ENCODE measurements at regions not wholly inside any gene's neighbourhood (a gene's known extent, or its start where the extent isn't known, plus 50 kb on each side); places are given as distances from the start of the nearest gene placed in this dataset.
"Not testable (repeated sequence)": the region's sequence is repeated elsewhere in the genome, so short reads cannot be mapped to it uniquely, and the experiment has no call there.

DNA sequence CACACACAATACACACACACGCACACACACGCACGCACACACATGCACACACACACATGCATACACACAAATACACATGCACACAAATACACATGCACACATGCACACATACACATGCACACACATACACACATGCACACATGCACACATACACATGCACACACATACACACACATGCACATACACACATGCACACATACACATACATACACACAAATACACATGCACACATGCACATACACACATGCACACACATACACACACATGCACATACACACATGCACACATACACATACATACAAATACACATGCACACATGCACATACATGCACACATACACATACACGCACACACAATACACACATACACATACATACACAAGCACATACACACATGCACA is 175.4 kb upstream of the RREB1 start:
- Mint-ChIP-seq H3K4me3 (no peak overlapping the region), H3K4me1 (ENCODE audit: low read depth) (no peaks in the 10 kb centered on the region), H3K27ac (no peak overlapping the region), H3K9me3 (no peaks in the 10 kb centered on the region), H3K36me3 (ENCODE audit: low read depth) (no peaks in the 10 kb centered on the region), H3K27me3 (ENCODE audit: low read depth) (peaks cover 9% of the 10 kb centered on the region)
- CTCF ChIA-PET: no interaction called here
- DNase-seq: no peak
- intact Hi-C loops (cut with micrococcal nuclease): no loop called here

DNA sequence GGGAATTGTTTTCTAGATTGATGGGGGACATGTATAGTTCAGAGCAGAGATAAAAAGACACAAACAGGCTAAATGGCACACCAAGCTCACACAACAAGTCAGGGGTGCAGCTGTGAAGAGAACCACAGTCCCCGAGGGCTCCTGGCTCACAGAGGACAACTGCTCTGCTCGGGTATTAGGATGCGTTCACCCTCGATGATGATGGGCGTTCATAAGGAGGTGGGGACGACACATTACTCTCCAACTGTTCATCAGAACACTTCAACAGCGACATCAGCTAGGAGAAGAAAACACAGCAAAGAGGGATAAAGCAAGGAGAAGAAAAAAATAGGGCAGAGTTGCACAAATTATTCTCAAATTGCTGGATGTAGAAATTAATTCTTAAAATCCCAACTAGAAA is 174.8 kb upstream of the RREB1 start:
- intact Hi-C loops (cut with micrococcal nuclease): no loop called here
- no peak for DNase-seq
- no peaks in the 10 kb centered on the region for H3K9me3 Mint-ChIP-seq
- CTCF ChIA-PET: no interaction called here
- no peak overlapping the region for H3K4me3 Mint-ChIP-seq
- peaks cover 7% of the 10 kb centered on the region for H3K27me3 Mint-ChIP-seq (ENCODE audit: low read depth)
- no peak overlapping the region for H3K27ac Mint-ChIP-seq
- H3K36me3 Mint-ChIP-seq (ENCODE audit: low read depth): no peaks in the 10 kb centered on the region
- no peaks in the 10 kb centered on the region for H3K4me1 Mint-ChIP-seq (ENCODE audit: low read depth)

DNA sequence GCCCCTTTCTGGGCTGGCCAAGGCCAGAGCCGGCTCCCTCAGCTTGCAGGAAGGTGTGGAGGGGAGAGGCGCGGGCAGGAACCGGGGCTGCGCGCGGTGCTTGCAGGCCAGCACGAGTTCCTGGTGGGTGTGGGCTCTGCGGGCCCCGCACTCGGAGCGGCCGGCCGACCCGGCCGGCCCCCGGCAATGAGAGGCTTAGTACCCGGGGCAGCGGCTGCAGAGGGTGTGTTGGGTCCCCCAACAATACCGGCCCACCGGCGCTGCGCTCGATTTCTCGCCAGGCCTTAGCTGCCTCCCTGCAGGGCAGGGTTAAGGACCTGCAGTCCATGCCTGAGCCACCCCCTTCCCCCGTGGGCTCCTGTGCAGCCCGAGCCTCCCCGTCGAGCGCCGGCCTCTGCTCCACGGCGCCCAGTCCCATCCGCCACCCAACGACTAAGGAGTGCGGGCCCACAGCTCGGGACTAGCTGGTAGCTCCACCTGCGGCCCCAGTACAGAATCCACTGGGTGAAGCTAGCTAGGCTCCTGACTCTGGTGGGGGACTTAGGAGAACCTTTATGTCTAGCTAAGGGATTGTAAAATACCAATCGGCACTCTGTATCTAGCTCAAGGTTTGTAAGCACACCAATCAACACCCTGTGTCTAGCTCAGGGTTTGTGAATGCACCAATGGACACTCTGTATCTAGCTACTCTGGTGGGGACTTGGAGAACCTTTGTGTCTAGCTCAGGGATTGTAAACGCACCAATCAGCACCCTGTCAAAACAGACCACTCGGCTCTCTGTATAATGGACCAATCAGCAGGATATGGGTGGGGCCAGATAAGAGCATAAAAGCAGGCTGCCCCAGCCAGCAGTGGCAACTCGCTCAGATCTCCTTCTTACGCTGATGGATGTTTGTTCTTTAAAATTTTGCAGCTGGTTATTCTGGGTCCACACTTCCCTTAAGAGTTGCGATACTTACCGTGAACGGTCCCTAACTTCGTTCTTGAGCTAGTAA is 167.4 kb upstream of the RREB1 start:
- Mint-ChIP-seq H3K27ac (no peak overlapping the region), H3K27me3 (ENCODE audit: low read depth) (no peaks in the 10 kb centered on the region), H3K4me1 (ENCODE audit: low read depth) (peaks cover 14% of the 10 kb centered on the region), H3K9me3 (no peaks in the 10 kb centered on the region), H3K36me3 (ENCODE audit: low read depth) (no peaks in the 10 kb centered on the region), H3K4me3 (no peak overlapping the region)
- no peak for DNase-seq
- CTCF ChIA-PET: no interaction called here
- intact Hi-C loops (cut with micrococcal nuclease): no loop called here

DNA sequence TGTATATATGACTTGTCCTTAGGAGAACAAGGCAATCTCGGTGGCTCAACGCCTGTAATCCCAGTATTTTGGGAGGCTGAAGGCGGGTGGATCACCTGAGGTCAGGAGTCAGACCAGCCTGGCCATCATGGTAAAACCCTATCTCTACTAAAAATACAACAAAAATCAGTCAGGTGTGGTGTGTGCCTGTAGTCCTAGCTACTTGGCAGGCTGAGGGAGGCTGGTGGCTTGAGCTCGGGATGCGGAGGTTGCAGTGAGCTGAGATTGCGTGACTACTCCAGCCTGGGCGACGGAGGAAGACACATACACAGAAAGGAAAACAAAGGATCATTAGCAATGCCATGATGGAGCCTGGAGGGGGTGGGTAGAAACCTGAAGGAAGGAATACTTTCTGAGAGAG is 166.6 kb upstream of the RREB1 start:
- Mint-ChIP-seq H3K9me3 (no peaks in the 10 kb centered on the region), H3K27me3 (ENCODE audit: low read depth) (no peaks in the 10 kb centered on the region), H3K4me3 (no peak overlapping the region), H3K4me1 (ENCODE audit: low read depth) (peaks cover 14% of the 10 kb centered on the region), H3K27ac (no peak overlapping the region), H3K36me3 (ENCODE audit: low read depth) (no peaks in the 10 kb centered on the region)
- DNase-seq: no peak
- CTCF ChIA-PET: interaction anchor here (0.7 kb wide), 1 partner anchor 146 kb away, joined by 3 read pairs; no protein-coding TSS in a partner anchor
- intact Hi-C loops (cut with micrococcal nuclease): no loop called here

DNA sequence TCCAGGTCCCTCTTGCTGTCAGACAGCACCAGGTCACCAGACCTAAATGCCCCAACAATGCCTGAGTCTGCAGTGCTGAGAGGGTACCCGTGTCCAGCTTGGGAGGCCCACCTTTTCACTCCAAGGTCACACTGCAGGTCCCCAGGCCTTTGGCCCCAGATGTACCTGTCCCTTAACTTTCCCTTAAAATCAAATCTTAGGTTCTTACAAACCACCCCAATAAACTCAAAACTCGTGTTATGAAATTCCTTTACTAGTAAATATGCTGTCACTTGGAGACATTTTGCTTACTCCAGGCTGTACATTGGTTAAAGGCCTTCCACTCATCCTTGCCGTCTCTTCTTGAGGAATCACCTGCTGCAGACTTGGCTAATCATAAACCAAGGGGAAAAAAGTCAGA is 165.7 kb upstream of the RREB1 start:
- H3K9me3 Mint-ChIP-seq: no peaks in the 10 kb centered on the region
- no peak overlapping the region for H3K4me3 Mint-ChIP-seq
- H3K27ac Mint-ChIP-seq: no peak overlapping the region
- CTCF ChIA-PET: interaction anchor here (0.7 kb wide), 1 partner anchor 145 kb away, joined by 3 read pairs; no protein-coding TSS in a partner anchor
- DNase-seq: no peak
- H3K4me1 Mint-ChIP-seq (ENCODE audit: low read depth): peaks cover 14% of the 10 kb centered on the region
- intact Hi-C loops (cut with micrococcal nuclease): no loop called here
- H3K36me3 Mint-ChIP-seq (ENCODE audit: low read depth): no peaks in the 10 kb centered on the region
- H3K27me3 Mint-ChIP-seq (ENCODE audit: low read depth): no peaks in the 10 kb centered on the region

DNA sequence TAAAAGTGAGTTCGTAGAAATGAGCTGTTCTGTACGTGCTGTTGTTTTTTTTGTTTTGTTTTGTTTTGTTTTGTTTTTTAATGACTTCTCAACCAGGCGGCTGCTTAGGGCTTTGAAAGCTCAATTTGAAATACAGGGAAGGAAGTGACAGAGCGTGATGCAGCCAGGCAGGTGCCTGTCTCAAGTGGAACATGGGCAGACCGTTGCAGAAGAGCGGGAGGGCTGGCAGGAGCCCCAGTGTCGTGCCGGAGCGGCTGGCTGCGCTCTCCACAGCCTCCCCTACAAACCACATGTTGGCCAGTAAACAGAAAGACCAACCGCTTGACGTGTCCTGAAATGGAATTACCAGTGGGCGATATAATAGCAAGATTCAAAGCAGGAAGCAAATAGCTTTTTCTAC is 164.9 kb upstream of the RREB1 start:
- Mint-ChIP-seq H3K4me3 (peak overlapping the region; percentile 52), H3K27me3 (ENCODE audit: low read depth) (no peaks in the 10 kb centered on the region), H3K4me1 (ENCODE audit: low read depth) (peaks cover 14% of the 10 kb centered on the region), H3K27ac (no peak overlapping the region), H3K9me3 (no peaks in the 10 kb centered on the region), H3K36me3 (ENCODE audit: low read depth) (no peaks in the 10 kb centered on the region)
- peak; percentile 15 for DNase-seq
- intact Hi-C loops (cut with micrococcal nuclease): no loop called here
- CTCF ChIA-PET: no interaction called here

DNA sequence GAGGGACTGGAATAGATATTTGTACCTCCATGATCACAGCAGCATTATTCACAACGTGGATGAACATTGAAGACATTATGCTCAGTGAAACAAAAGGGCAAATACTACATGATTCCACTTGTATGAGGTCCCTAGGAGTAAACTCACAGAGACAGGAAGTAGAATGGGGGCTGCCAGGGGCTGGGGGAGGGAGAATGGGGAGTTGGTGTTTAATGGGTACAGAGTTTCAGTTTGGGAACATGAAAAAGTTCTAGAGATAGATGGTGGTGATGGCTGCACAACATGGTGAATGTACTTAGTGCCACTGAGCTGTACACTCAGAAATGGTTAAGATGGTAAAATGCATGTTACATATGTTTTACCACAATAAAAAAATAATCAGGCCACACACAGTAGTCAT is 164.3 kb upstream of the RREB1 start:
- Mint-ChIP-seq H3K4me1 (ENCODE audit: low read depth) (peaks cover 14% of the 10 kb centered on the region), H3K9me3 (no peaks in the 10 kb centered on the region), H3K27me3 (ENCODE audit: low read depth) (no peaks in the 10 kb centered on the region), H3K27ac (no peak overlapping the region), H3K36me3 (ENCODE audit: low read depth) (no peaks in the 10 kb centered on the region), H3K4me3 (no peak overlapping the region)
- DNase-seq: no peak
- CTCF ChIA-PET: no interaction called here
- intact Hi-C loops (cut with micrococcal nuclease): no loop called here

DNA sequence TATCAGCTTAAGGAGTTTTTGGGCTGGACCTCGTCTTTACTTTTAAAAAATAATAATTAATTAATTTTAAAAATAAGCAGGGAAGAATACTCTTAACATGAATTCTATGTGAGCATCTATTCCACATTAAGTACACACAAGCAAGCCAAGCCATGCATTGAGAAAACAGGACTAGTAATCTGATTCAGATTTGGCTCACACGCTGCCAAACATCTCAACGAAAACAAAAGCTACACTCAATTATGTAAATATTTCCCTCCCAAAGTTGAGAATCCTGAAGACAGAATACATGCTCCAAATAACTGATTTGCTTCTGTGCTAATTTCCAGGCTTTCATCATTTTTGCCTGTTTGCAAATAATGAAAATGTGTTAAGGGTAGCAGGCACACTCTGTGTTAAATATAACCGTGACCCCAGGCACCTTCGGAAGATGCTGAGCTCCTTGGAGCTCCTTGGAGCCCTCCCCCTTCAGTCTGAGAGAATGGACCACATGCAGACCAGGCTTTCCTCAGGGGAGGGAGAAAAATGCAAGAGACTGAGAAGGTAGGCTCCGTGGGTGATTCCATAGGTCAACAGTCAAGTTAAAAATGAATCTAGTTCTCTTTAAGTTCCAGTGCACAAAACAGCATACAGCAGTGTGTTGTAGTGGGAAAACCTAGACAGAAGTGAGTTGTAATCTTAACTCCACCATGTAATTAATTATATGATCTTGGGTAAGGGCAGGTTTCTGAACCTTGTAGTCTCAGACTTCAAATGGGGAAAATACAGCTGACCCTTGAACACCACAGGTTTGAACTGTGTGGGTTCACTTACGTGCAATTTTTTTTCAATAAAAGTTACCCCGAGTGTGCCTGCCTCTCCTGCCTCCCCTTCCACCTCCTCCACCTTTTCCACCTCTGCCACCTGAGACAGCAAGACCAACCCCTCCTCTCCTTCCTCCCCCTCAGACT is 161.3 kb upstream of the RREB1 start:
- H3K36me3 Mint-ChIP-seq (ENCODE audit: low read depth): peaks cover 4% of the 10 kb centered on the region
- peaks cover 14% of the 10 kb centered on the region for H3K4me1 Mint-ChIP-seq (ENCODE audit: low read depth)
- H3K27ac Mint-ChIP-seq: no peak overlapping the region
- CTCF ChIA-PET: interaction anchor here (0.6 kb wide), 1 partner anchor 161 kb away, joined by 3 read pairs; no protein-coding TSS in a partner anchor
- peaks cover 7% of the 10 kb centered on the region for H3K9me3 Mint-ChIP-seq
- intact Hi-C loops (cut with micrococcal nuclease): no loop called here
- no peak for DNase-seq
- no peak overlapping the region for H3K4me3 Mint-ChIP-seq
- H3K27me3 Mint-ChIP-seq (ENCODE audit: low read depth): no peaks in the 10 kb centered on the region

DNA sequence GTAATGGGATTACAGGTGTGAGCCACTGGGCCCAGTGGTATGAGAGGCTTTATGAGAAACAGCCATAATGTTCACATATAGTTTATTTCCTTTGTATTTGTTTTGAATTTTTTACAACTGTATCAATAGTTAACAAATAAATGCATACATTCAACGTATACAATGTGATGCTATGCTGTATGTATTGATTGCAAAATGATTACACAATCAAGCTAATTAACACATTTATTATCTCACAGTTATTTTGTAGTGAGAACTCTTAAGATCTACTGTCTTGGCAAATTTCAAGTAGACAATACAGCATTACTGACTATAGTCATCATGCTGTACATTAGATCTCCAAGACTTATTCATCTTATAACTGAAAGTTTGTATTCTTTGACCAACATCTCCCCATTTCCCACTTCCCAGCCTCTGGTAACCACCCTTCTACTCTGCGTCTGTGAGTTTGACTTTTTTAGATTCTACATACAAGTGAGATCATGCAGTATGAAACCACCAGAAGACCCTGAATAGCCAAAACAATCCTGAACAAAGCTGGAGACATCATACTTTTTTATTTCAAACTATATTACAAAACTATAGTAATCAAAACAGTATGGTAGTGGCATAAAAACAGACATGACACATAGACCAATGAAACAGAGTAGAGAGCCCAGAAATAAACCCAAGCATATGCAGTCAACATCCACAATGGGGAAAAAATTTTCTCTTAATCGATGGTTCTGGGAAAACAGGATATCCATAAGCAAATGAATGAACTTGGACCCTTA is 157.2 kb upstream of the RREB1 start:
- intact Hi-C loops (cut with micrococcal nuclease): no loop called here
- no peak for DNase-seq
- H3K4me1 Mint-ChIP-seq (ENCODE audit: low read depth): no peaks in the 10 kb centered on the region
- H3K4me3 Mint-ChIP-seq: no peak overlapping the region
- peaks cover 4% of the 10 kb centered on the region for H3K36me3 Mint-ChIP-seq (ENCODE audit: low read depth)
- H3K27ac Mint-ChIP-seq: no peak overlapping the region
- no peaks in the 10 kb centered on the region for H3K27me3 Mint-ChIP-seq (ENCODE audit: low read depth)
- CTCF ChIA-PET: no interaction called here
- peaks cover 9% of the 10 kb centered on the region for H3K9me3 Mint-ChIP-seq

DNA sequence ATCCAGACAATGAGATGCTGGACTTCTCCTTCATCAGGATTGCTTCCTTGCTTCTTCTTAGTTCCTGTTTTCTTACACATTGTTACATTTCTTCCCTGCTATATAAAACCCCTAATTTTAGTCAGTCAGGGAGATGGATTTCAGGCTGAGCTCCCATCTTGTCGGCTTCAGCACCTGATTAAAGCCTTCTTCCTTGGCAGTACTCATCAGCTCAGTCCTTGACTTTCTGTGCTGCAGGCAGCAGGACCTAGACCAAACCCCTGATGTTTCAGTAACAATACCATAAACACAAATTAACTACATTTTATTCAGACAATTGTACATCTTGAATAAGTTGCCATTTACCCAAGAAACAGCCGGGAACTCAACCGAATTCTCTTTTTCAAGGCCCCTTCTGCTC is 156.4 kb upstream of the RREB1 start:
- CTCF ChIA-PET: no interaction called here

DNA sequence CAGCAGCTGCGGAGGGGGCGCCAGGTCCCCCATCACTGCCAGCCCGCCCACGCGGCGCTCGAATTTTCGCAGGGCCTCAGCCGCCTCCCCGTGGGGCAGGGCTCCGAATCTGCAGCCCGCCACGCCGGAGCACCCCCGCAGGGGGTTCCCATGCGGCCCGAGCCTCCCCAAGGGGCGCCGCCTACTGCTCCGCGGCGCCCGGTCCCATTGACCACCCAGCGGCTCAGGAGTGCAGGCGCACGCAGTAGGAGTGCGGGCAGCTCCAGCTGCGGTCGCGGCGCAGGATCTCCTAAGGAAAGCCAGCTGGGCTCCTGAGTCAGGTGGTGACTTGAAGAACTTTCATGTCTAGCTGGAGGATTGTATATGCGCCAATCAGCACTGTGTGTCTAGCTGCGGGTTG is 155.3 kb upstream of the RREB1 start:
- intact Hi-C loops (cut with micrococcal nuclease): no loop called here
- Mint-ChIP-seq H3K27ac (no peak overlapping the region), H3K9me3 (peaks cover 9% of the 10 kb centered on the region), H3K27me3 (ENCODE audit: low read depth) (no peaks in the 10 kb centered on the region), H3K4me3 (no peak overlapping the region), H3K4me1 (ENCODE audit: low read depth) (no peaks in the 10 kb centered on the region), H3K36me3 (ENCODE audit: low read depth) (peaks cover 4% of the 10 kb centered on the region)
- DNase-seq: no peak
- CTCF ChIA-PET: interaction anchor here (0.6 kb wide), 1 partner anchor 114 kb away, joined by 4 read pairs; no protein-coding TSS in a partner anchor

More for the DNA sequence above, 156.4 kb upstream of the RREB1 start:
- Mint-ChIP-seq H3K27me3 (ENCODE audit: low read depth) (no peaks in the 10 kb centered on the region), H3K36me3 (ENCODE audit: low read depth) (peaks cover 4% of the 10 kb centered on the region), H3K4me3 (no peak overlapping the region), H3K4me1 (ENCODE audit: low read depth) (no peaks in the 10 kb centered on the region), H3K27ac (no peak overlapping the region), H3K9me3 (peaks cover 9% of the 10 kb centered on the region)
- intact Hi-C loops (cut with micrococcal nuclease): no loop called here
- DNase-seq: no peak

DNA sequence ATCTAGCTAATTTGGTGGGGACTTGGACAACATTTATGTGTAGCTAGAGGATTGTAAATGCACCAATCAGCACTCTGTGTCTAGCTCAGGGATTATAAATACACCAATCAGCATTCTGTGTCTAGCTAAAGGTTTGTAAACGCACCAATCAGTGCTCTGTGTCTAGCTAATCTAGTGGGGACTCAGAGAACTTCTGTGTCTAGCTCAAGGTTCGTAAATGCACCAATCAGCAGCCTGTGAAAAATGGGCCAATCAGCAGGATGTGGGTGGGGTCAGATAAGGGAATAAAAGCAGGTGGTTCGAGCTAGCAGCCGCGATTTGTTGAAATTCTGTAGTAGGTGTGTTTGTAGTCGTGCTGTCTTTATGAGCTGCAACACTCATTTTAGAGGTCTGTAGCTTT is 154.8 kb upstream of the RREB1 start:
- H3K36me3 Mint-ChIP-seq (ENCODE audit: low read depth); H3K4me3 Mint-ChIP-seq; H3K9me3 Mint-ChIP-seq; H3K4me1 Mint-ChIP-seq (ENCODE audit: low read depth); H3K27ac Mint-ChIP-seq; intact Hi-C loops (cut with micrococcal nuclease); DNase-seq; H3K27me3 Mint-ChIP-seq (ENCODE audit: low read depth): not testable (repeated sequence)
- CTCF ChIA-PET: interaction anchor here (0.6 kb wide), 1 partner anchor 114 kb away, joined by 4 read pairs; no protein-coding TSS in a partner anchor
